ENCODE measurements at regions not wholly inside any gene's neighbourhood (a gene's known extent, or its start where the extent isn't known, plus 50 kb on each side); places are given as distances from the start of the nearest gene placed in this dataset.

- Histone ChIP-seq H3K36me3 (no peaks in the 10 kb centered on the region), H3K27ac (no peak overlapping the region), H3K9me3 (no peaks in the 10 kb centered on the region), H3K4me1 (no peaks in the 10 kb centered on the region), H3K4me3 (no peak overlapping the region), H3K27me3 (no peaks in the 10 kb centered on the region)
- TF ChIP-seq CTCF (IDR thresholded peaks at IDR 0.05) = no peak
- DNase-seq (no peak), ATAC-seq (no peak)
- intact Hi-C loops (cut with DNase I) = no loop called here
Observed at GRCh38 chr20:12596863-12597262, 411.9 kb upstream of the SPTLC3 start.

GRCh38 chr20:12597551-12597950 is 411.2 kb upstream of the SPTLC3 start:
- Histone ChIP-seq H3K9me3 (no peaks in the 10 kb centered on the region), H3K4me1 (no peaks in the 10 kb centered on the region), H3K4me3 (no peak overlapping the region), H3K27me3 (no peaks in the 10 kb centered on the region), H3K27ac (no peak overlapping the region), H3K36me3 (no peaks in the 10 kb centered on the region)
- TF ChIP-seq CTCF (IDR thresholded peaks at IDR 0.05) = no peak
- intact Hi-C loops (cut with DNase I) = no loop called here
- ATAC-seq (no peak), DNase-seq (no peak)

GRCh38 chr20:12598894-12599293 is 409.9 kb upstream of the SPTLC3 start:
- intact Hi-C loops (cut with DNase I) = no loop called here
- Histone ChIP-seq H3K27me3 (no peaks in the 10 kb centered on the region), H3K36me3 (no peaks in the 10 kb centered on the region), H3K27ac (no peak overlapping the region), H3K4me3 (no peak overlapping the region), H3K4me1 (no peaks in the 10 kb centered on the region), H3K9me3 (no peaks in the 10 kb centered on the region)
- ATAC-seq (no peak), DNase-seq (no peak)
- TF ChIP-seq CTCF (IDR thresholded peaks at IDR 0.05) = no peak

GRCh38 chr20:12599494-12599893 is 409.3 kb upstream of the SPTLC3 start:
- intact Hi-C loops (cut with DNase I) = no loop called here

GRCh38 chr20:12605751-12606150 is 403.0 kb upstream of the SPTLC3 start:
- intact Hi-C loops (cut with DNase I) = no loop called here
- Histone ChIP-seq H3K4me1 (no peaks in the 10 kb centered on the region), H3K4me3 (no peak overlapping the region), H3K27me3 (no peaks in the 10 kb centered on the region), H3K9me3 (no peaks in the 10 kb centered on the region), H3K36me3 (no peaks in the 10 kb centered on the region), H3K27ac (no peak overlapping the region)
- no peak for DNase-seq
- no peak for ATAC-seq
- TF ChIP-seq CTCF (IDR thresholded peaks at IDR 0.05) = no peak

More at GRCh38 chr20:12599494-12599893, 409.3 kb upstream of the SPTLC3 start:
- H3K4me1 ChIP-seq = no peaks in the 10 kb centered on the region
- H3K27ac ChIP-seq = no peak overlapping the region
- no peak for DNase-seq
- no peak for ATAC-seq
- H3K9me3 ChIP-seq = no peaks in the 10 kb centered on the region
- H3K36me3 ChIP-seq = no peaks in the 10 kb centered on the region
- H3K4me3 ChIP-seq = no peak overlapping the region
- no peaks in the 10 kb centered on the region for H3K27me3 ChIP-seq
- TF ChIP-seq CTCF (IDR thresholded peaks at IDR 0.05) = no peak

Data from left lung (tissue), 4 donors.